HepG2 (cell line): ENCODE measurements at regions not wholly inside any gene's neighbourhood (a gene's known extent, or its start where the extent isn't known, plus 50 kb on each side); places are given as distances from the start of the nearest gene placed in this dataset.

Experiments
- ATAC-seq: fragments of 200-7000 bp; cut with Tn5 transposase; 3 replicates; pipeline ENCODE4 v1.9.1; 2020; ENCODE audit warnings: mild to moderate bottlenecking, moderate library complexity
- BruUV-seq: library from RNA; stranded (reverse); fragments of 400-500 nt; replicated peaks from 2 replicates; lab custom pipeline; 2021; lab: Mats Ljungman, UMichigan
- CTCF ChIA-PET: fragments of 300-600 bp; formaldehyde crosslinking; extraction: SDS; loops from one replicate; lab custom pipeline; 2021; ENCODE audit warnings: low total read pairs, inconsistent platforms, low intra/inter-chr PET ratio; lab: Yijun Ruan, JAX
- POLR2A ChIA-PET: fragments of 350-600 bp; sonication (Branson Sonifier 250); formaldehyde crosslinking; loops from one replicate; lab custom pipeline; 2020; ENCODE audit warnings: antibody characterized with exemption, inconsistent platforms; lab: Yijun Ruan, JAX
- DNase-seq: peaks from one replicate; pipeline ENCODE4 v3.0.0-alpha.2; 2015; ENCODE audit warnings: low spot score
- FAIRE-seq: peaks from 3 replicates; lab custom pipeline; 2011; peaks lifted over from hg19 to GRCh38; lab: Jason Lieb, UNC
- H2AFZ ChIP-seq: one replicate; pipeline ENCODE4 v1.6.1; 2011; ENCODE audit warnings: low read length, inconsistent platforms
- H3K27ac ChIP-seq: fragments of 300-600 bp; 3 replicates; pipeline ENCODE4 v1.8.0; 2011; ENCODE audit warnings: mixed run types, mild to moderate bottlenecking, mixed read lengths, low read length, inconsistent platforms; ENCODE audit not compliant: insufficient read depth; ENCODE audit errors: extremely low read length
- H3K27me3 ChIP-seq, 2 experiments: fragments of 200-600 bp in 1 of 2; 2 replicates in 1 of 2; 3 replicates in 1 of 2; pipeline versions ENCODE4 v1.6.0 to v1.8.0; 2011; ENCODE audit warnings: low read length in 2 of 2, mild to moderate bottlenecking in 2 of 2, moderate library complexity in 2 of 2, inconsistent platforms in 1 of 2; ENCODE audit not compliant: insufficient read depth in 2 of 2, control insufficient read depth in 1 of 2
- H3K36me3 ChIP-seq, 2 experiments: fragments of 200-600 bp in 1 of 2; replicated peaks in 1 of 2; 2 replicates in 1 of 2; 3 replicates in 1 of 2; pipeline versions ENCODE4 v1.5.1 to v1.8.0; 2011; ENCODE audit warnings: low read length in 2 of 2, inconsistent platforms in 1 of 2; ENCODE audit not compliant: insufficient read depth in 2 of 2, control insufficient read depth in 1 of 2
- H3K4me1 ChIP-seq: 2 replicates; pipeline ENCODE4 v1.5.1; 2012; ENCODE audit warnings: low read length, inconsistent platforms; ENCODE audit not compliant: insufficient read depth
- H3K4me2 ChIP-seq: 2 replicates; pipeline ENCODE4 v1.6.0; 2011; ENCODE audit warnings: low read depth, low read length, inconsistent platforms
- H3K4me3 ChIP-seq, 3 experiments: fragments of 200-600 bp in 1 of 3; sonication (generic), shearing (Covaris generic) in 1 of 3; replicated peaks in 1 of 3; 2 replicates each; pipeline ENCODE4 v1.5.1; 2011 to 2016; ENCODE audit warnings: low read length in 3 of 3, inconsistent platforms in 2 of 3, low read depth in 2 of 3, mild to moderate bottlenecking in 2 of 3, control low read depth in 1 of 3, mixed read lengths in 1 of 3; ENCODE audit not compliant: insufficient read depth in 1 of 3
- H3K79me2 ChIP-seq: one replicate; pipeline ENCODE4 v1.6.1; 2011; ENCODE audit warnings: low read length, inconsistent platforms; ENCODE audit not compliant: insufficient read depth
- H3K9ac ChIP-seq: 2 replicates; pipeline ENCODE4 v1.6.0; 2011; ENCODE audit warnings: mild to moderate bottlenecking, low read depth, low read length, inconsistent platforms; ENCODE audit not compliant: insufficient read depth
- H3K9me3 ChIP-seq: 2 replicates; pipeline ENCODE4 v1.5.1; 2012; ENCODE audit warnings: mild to moderate bottlenecking, low read length
- H4K20me1 ChIP-seq: 2 replicates; pipeline ENCODE4 v1.6.0; 2011; ENCODE audit warnings: inconsistent platforms, mild to moderate bottlenecking, low read length, moderate library complexity; ENCODE audit not compliant: insufficient read depth
- MBNL3 ChIP-seq: fragments of 250-450 bp; sonication (Bioruptor Pico); conservative IDR thresholded peaks from 2 replicates; pipeline ENCODE4 v1.8.0; 2022; ENCODE audit warnings: mild to moderate bottlenecking, inconsistent platforms
- MTA1 ChIP-seq: sonication (generic); formaldehyde crosslinking; IDR thresholded peaks from 2 replicates; pipeline ENCODE4 v1.4.0; 2020; ENCODE audit warnings: missing genetic modification reagents, mild to moderate bottlenecking, borderline replicate concordance
- NR3C1 ChIP-seq: sonication (generic); formaldehyde crosslinking; IDR thresholded peaks from 2 replicates; pipeline ENCODE4 v1.4.0; 2020; ENCODE audit warnings: missing genetic modification reagents
- PRMT3 ChIP-seq: sonication (generic); formaldehyde crosslinking; IDR thresholded peaks from 2 replicates; pipeline ENCODE4 v1.8.1; 2022; ENCODE audit warnings: low read depth, mild to moderate bottlenecking, moderate library complexity, missing genetic modification reagents, borderline replicate concordance
- THAP11 ChIP-seq: IDR thresholded peaks from 2 replicates; pipeline ENCODE4 v1.6.1; 2016; ENCODE audit warnings: missing biosample characterization, missing genetic modification reagents
- ZNF354B ChIP-seq: sonication (generic); formaldehyde crosslinking; IDR thresholded peaks from 2 replicates; pipeline ENCODE4 v1.8.0; 2022; ENCODE audit warnings: mild to moderate bottlenecking, missing genetic modification reagents
- ZNF484 ChIP-seq: sonication (generic); formaldehyde crosslinking; IDR thresholded peaks from 2 replicates; pipeline ENCODE4 v1.5.1; 2020; ENCODE audit warnings: mild to moderate bottlenecking, low read depth, missing genetic modification reagents, borderline replicate concordance
- ZNF792 ChIP-seq: IDR thresholded peaks from 2 replicates; pipeline ENCODE4 v1.6.1; 2016
- WGBS: methylation state at CpG from one replicate; pipeline ENCODE4 v1.1.6; 2017; ENCODE audit warnings: low lambda C conversion rate; 5-methylcytosine and 5-hydroxymethylcytosine counted together
- in situ Hi-C: cut with HindIII; loops from 2 replicates; pipeline ENCODE4 v1.10.0; 2017; ENCODE audit warnings: low pct_unique_long_range_greater_than_20kb; ENCODE audit not compliant: extremely low pct_ligation_motif_present
- intact Hi-C: fragments of 100-400 bp; cut with micrococcal nuclease; formaldehyde crosslinking; loops from one replicate; pipeline ENCODE4 v1.10.0; 2022; ENCODE audit not compliant: unreplicated experiment
- TF ChIP-seq, protein P1 (sequence below): sonication (generic); formaldehyde crosslinking; conservative IDR thresholded peaks from 2 replicates; pipeline ENCODE4 v1.8.0; 2022; ENCODE audit warnings: low read depth, missing genetic modification reagents
- TF ChIP-seq, protein P2 (sequence below): sonication (generic); formaldehyde crosslinking; IDR thresholded peaks from 2 replicates; pipeline ENCODE4 v1.5.1; 2020; ENCODE audit warnings: missing genetic modification reagents, mild to moderate bottlenecking, borderline replicate concordance

- no peak overlapping the region for H3K4me2 ChIP-seq
- no peak overlapping the region for H3K9ac ChIP-seq
- no TSS peak for BruUV-seq
- no peaks in the 10 kb centered on the region for H3K4me1 ChIP-seq
- no peaks in the 10 kb centered on the region for H3K36me3 ChIP-seq
- in situ Hi-C loops (no loop called here), intact Hi-C loops (no loop called here)
- WGBS, result 13% methylated on average over 2 of the region's 2 CpGs
- CTCF ChIA-PET, result no interaction called here
- no peaks in the 10 kb centered on the region for H3K9me3 ChIP-seq
- FAIRE-seq (no peak), ATAC-seq (no peak), DNase-seq (no peak)
- H3K79me2 ChIP-seq, result no peaks in the 10 kb centered on the region
- no peak overlapping the region for H3K27ac ChIP-seq
- POLR2A ChIA-PET, result no interaction called here
- no peak overlapping the region for H3K4me3 ChIP-seq
- H3K27me3 ChIP-seq, result no peaks in the 10 kb centered on the region
- no peak for TF ChIP-seq ZNF354B
- TF ChIP-seq NR3C1, result no peak
- TF ChIP-seq, protein P1, sequence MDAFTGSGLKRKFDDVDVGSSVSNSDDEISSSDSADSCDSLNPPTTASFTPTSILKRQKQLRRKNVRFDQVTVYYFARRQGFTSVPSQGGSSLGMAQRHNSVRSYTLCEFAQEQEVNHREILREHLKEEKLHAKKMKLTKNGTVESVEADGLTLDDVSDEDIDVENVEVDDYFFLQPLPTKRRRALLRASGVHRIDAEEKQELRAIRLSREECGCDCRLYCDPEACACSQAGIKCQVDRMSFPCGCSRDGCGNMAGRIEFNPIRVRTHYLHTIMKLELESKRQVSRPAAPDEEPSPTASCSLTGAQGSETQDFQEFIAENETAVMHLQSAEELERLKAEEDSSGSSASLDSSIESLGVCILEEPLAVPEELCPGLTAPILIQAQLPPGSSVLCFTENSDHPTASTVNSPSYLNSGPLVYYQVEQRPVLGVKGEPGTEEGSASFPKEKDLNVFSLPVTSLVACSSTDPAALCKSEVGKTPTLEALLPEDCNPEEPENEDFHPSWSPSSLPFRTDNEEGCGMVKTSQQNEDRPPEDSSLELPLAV, result no peak
- TF ChIP-seq ZNF484 (CRISPR knock-in tag), result no peak
- TF ChIP-seq THAP11 (CRISPR knock-in tag), result no peak
- TF ChIP-seq ZNF792, result no peak
- TF ChIP-seq PRMT3 (CRISPR knock-in tag), result no peak
- no peak overlapping the region for H2AFZ ChIP-seq
- H4K20me1 ChIP-seq, result no peaks in the 10 kb centered on the region
These were observed 219.7 kb downstream of the CD47 start for GRCh38 chr3:107870943-107871638.

GRCh38 chr3:107870096-107870495, 220.7 kb downstream of the CD47 start:
- intact Hi-C loops, result no loop called here
- DNase-seq (no peak), FAIRE-seq (no peak), ATAC-seq (no peak)
- POLR2A ChIA-PET, result no interaction called here
- no TSS peak for BruUV-seq
- no peaks in the 10 kb centered on the region for H3K27me3 ChIP-seq
- 0% methylated on average over 1 of the region's 1 CpG for WGBS
- in situ Hi-C loops, result no loop called here
- no peak overlapping the region for H3K27ac ChIP-seq
- CTCF ChIA-PET, result no interaction called here
- H3K4me2 ChIP-seq, result no peak overlapping the region
- H3K9ac ChIP-seq, result no peak overlapping the region
- no peak overlapping the region for H2AFZ ChIP-seq
- no peaks in the 10 kb centered on the region for H3K4me1 ChIP-seq
- no peaks in the 10 kb centered on the region for H3K79me2 ChIP-seq
- H3K4me3 ChIP-seq, result no peak overlapping the region
- no peaks in the 10 kb centered on the region for H4K20me1 ChIP-seq
- H3K9me3 ChIP-seq, result no peaks in the 10 kb centered on the region
- no peaks in the 10 kb centered on the region for H3K36me3 ChIP-seq
- TF ChIP-seq MTA1 (CRISPR knock-in tag) (no peak), MBNL3 (CRISPR knock-in tag) (no peak)
- TF ChIP-seq, protein P2, sequence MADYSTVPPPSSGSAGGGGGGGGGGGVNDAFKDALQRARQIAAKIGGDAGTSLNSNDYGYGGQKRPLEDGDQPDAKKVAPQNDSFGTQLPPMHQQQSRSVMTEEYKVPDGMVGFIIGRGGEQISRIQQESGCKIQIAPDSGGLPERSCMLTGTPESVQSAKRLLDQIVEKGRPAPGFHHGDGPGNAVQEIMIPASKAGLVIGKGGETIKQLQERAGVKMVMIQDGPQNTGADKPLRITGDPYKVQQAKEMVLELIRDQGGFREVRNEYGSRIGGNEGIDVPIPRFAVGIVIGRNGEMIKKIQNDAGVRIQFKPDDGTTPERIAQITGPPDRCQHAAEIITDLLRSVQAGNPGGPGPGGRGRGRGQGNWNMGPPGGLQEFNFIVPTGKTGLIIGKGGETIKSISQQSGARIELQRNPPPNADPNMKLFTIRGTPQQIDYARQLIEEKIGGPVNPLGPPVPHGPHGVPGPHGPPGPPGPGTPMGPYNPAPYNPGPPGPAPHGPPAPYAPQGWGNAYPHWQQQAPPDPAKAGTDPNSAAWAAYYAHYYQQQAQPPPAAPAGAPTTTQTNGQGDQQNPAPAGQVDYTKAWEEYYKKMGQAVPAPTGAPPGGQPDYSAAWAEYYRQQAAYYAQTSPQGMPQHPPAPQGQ, result no peak
